ENCODE measurements at regions not wholly inside any gene's neighbourhood (a gene's known extent, or its start where the extent isn't known, plus 50 kb on each side); places are given as distances from the start of the nearest gene placed in this dataset.
"Not testable (repeated sequence)": the region's sequence is repeated elsewhere in the genome, so short reads cannot be mapped to it uniquely, and the experiment has no call there.

GRCh38 chr6:81293896-81294295, 458.6 kb downstream of the TENT5A start:
- Histone ChIP-seq H3K9me3 (no peaks in the 10 kb centered on the region), H3K27ac (no peak overlapping the region), H3K4me1 (no peaks in the 10 kb centered on the region), H3K4me3 (no peak overlapping the region), H3K36me3 (ENCODE audit: insufficient read depth in 1 of 2, low read depth in 1 of 2) (no peaks in the 10 kb centered on the region), H3K27me3 (ENCODE audit: insufficient read depth in 3 of 3, low read length in 2 of 3) (no peaks in the 10 kb centered on the region)
- TF ChIP-seq CTCF (IDR thresholded peaks at IDR 0.05) = no peak
- ATAC-seq (no peak), DNase-seq (no peak)
- intact Hi-C loops (cut with DNase I) = no loop called here
- 55 to 65% (median 59%) methylated on average over 2 of the region's 2 CpGs for WGBS, 3 donors

GRCh38 chr6:81289229-81289628, 463.3 kb downstream of the TENT5A start:
- DNase-seq (no peak), ATAC-seq (no peak)
- Histone ChIP-seq H3K9me3 (no peaks in the 10 kb centered on the region), H3K27ac (no peak overlapping the region), H3K4me3 (no peak overlapping the region), H3K36me3 (ENCODE audit: insufficient read depth in 1 of 2, low read depth in 1 of 2) (no peaks in the 10 kb centered on the region), H3K27me3 (ENCODE audit: insufficient read depth in 3 of 3, low read length in 2 of 3) (no peaks in the 10 kb centered on the region), H3K4me1 (no peaks in the 10 kb centered on the region)
- intact Hi-C loops (cut with DNase I) = no loop called here
- no peak for TF ChIP-seq CTCF (IDR thresholded peaks at IDR 0.05)

GRCh38 chr6:81265106-81265505, 487.4 kb downstream of the TENT5A start:
- intact Hi-C loops (cut with DNase I) = no loop called here
- Histone ChIP-seq H3K9me3 (no peaks in the 10 kb centered on the region), H3K27me3 (ENCODE audit: insufficient read depth in 3 of 3, low read length in 2 of 3) (no peaks in the 10 kb centered on the region), H3K4me3 (peak overlapping the region; percentile 44), H3K27ac (no peak overlapping the region), H3K36me3 (ENCODE audit: insufficient read depth in 1 of 2, low read depth in 1 of 2) (no peaks in the 10 kb centered on the region), H3K4me1 (no peaks in the 10 kb centered on the region)
- peak in 3 of 4 donors; percentile 82 to 88 (median 84) for ATAC-seq
- DNase-seq = peak; percentile 57 to 58
- WGBS, 3 donors = 20 to 36% (median 30%) methylated on average over 4 of the region's 4 CpGs
- no peak for TF ChIP-seq CTCF (IDR thresholded peaks at IDR 0.05)

GRCh38 chr6:81263531-81264168, 488.8 kb downstream of the TENT5A start:
- Histone ChIP-seq H3K27ac (no peak overlapping the region), H3K27me3 (ENCODE audit: insufficient read depth in 3 of 3, low read length in 2 of 3) (no peaks in the 10 kb centered on the region), H3K9me3 (no peaks in the 10 kb centered on the region), H3K4me3 (no peak overlapping the region), H3K4me1 (no peaks in the 10 kb centered on the region), H3K36me3 (ENCODE audit: insufficient read depth in 1 of 2, low read depth in 1 of 2) (no peaks in the 10 kb centered on the region)
- TF ChIP-seq CTCF (IDR thresholded peaks at IDR 0.05) = no peak
- WGBS, 3 donors = 76 to 83% (median 77%) methylated on average over 17 of the region's 17 CpGs
- intact Hi-C loops (cut with DNase I) = no loop called here
- ATAC-seq = no peak
- no peak for DNase-seq

- Histone ChIP-seq H3K4me1 (no peaks in the 10 kb centered on the region), H3K27me3 (ENCODE audit: insufficient read depth in 3 of 3, low read length in 2 of 3) (no peaks in the 10 kb centered on the region), H3K36me3 (ENCODE audit: insufficient read depth in 1 of 2, low read depth in 1 of 2) (no peaks in the 10 kb centered on the region), H3K9me3 (no peaks in the 10 kb centered on the region), H3K27ac (no peak overlapping the region), H3K4me3 (no peak overlapping the region)
- intact Hi-C loops (cut with DNase I) = no loop called here
- ATAC-seq (peak in 1 of 4 donors; percentile 30), DNase-seq (no peak)
- 27 to 47% (median 33%) methylated on average over 8 of the region's 8 CpGs for WGBS, 3 donors
- no peak for TF ChIP-seq CTCF (IDR thresholded peaks at IDR 0.05)
Measured at GRCh38 chr6:81262656-81263055, 489.8 kb downstream of the TENT5A start.

GRCh38 chr6:81256223-81256622, 496.3 kb downstream of the TENT5A start:
- H3K4me3 ChIP-seq; DNase-seq; H3K27me3 ChIP-seq (ENCODE audit: insufficient read depth in 3 of 3, low read length in 2 of 3); H3K36me3 ChIP-seq (ENCODE audit: insufficient read depth in 1 of 2, low read depth in 1 of 2); intact Hi-C loops (cut with DNase I); H3K4me1 ChIP-seq; H3K27ac ChIP-seq; ATAC-seq; H3K9me3 ChIP-seq: not testable (repeated sequence)
- 88 to 92% (median 91%) methylated on average over 6 of the region's 6 CpGs for WGBS, 3 donors

Data from psoas muscle (tissue), 7 donors.